ENCODE measurements at regions not wholly inside any gene's neighbourhood (a gene's known extent, or its start where the extent isn't known, plus 50 kb on each side); places are given as distances from the start of the nearest gene placed in this dataset.

GRCh38 chr16:9593440-9593839 is 502.0 kb downstream of the HAPSTR1 start:
- H3K9me3 Mint-ChIP-seq: peaks cover 11% of the 10 kb centered on the region
- H3K36me3 Mint-ChIP-seq (ENCODE audit: low read depth): peaks cover 6% of the 10 kb centered on the region; the same call in 1 of the 3 replicates

More at GRCh38 chr16:9593440-9593839, 502.0 kb downstream of the HAPSTR1 start:
- H3K4me3 ChIP-seq: no peak overlapping the region
- DNase-seq (ENCODE audit: low spot score) (no peak), ATAC-seq (no peak)
- TF ChIP-seq ZNF331 (CRISPR knock-in tag; IDR thresholded peaks at IDR 0.05; ENCODE audit: low read depth) (no peak), EZH2 (IDR thresholded peaks at IDR 0.05; ENCODE audit: low read depth, unreplicated experiment) (no peak), JUNB (IDR thresholded peaks at IDR 0.05; ENCODE audit: unreplicated experiment) (no peak), POLR2AphosphoS5 (IDR thresholded peaks at IDR 0.05; ENCODE audit: low read depth) (no peak), STAT1 (IDR thresholded peaks at IDR 0.05; ENCODE audit: unreplicated experiment) (no peak), EZH2phosphoT487 (IDR thresholded peaks at IDR 0.05; ENCODE audit: unreplicated experiment) (no peak), ZNF114 (CRISPR knock-in tag; IDR thresholded peaks at IDR 0.05) (no peak)
- TF ChIP-seq, protein P1, sequence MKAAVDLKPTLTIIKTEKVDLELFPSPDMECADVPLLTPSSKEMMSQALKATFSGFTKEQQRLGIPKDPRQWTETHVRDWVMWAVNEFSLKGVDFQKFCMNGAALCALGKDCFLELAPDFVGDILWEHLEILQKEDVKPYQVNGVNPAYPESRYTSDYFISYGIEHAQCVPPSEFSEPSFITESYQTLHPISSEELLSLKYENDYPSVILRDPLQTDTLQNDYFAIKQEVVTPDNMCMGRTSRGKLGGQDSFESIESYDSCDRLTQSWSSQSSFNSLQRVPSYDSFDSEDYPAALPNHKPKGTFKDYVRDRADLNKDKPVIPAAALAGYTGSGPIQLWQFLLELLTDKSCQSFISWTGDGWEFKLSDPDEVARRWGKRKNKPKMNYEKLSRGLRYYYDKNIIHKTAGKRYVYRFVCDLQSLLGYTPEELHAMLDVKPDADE (IDR thresholded peaks at IDR 0.05): no peak
- TF ChIP-seq, protein P2, sequence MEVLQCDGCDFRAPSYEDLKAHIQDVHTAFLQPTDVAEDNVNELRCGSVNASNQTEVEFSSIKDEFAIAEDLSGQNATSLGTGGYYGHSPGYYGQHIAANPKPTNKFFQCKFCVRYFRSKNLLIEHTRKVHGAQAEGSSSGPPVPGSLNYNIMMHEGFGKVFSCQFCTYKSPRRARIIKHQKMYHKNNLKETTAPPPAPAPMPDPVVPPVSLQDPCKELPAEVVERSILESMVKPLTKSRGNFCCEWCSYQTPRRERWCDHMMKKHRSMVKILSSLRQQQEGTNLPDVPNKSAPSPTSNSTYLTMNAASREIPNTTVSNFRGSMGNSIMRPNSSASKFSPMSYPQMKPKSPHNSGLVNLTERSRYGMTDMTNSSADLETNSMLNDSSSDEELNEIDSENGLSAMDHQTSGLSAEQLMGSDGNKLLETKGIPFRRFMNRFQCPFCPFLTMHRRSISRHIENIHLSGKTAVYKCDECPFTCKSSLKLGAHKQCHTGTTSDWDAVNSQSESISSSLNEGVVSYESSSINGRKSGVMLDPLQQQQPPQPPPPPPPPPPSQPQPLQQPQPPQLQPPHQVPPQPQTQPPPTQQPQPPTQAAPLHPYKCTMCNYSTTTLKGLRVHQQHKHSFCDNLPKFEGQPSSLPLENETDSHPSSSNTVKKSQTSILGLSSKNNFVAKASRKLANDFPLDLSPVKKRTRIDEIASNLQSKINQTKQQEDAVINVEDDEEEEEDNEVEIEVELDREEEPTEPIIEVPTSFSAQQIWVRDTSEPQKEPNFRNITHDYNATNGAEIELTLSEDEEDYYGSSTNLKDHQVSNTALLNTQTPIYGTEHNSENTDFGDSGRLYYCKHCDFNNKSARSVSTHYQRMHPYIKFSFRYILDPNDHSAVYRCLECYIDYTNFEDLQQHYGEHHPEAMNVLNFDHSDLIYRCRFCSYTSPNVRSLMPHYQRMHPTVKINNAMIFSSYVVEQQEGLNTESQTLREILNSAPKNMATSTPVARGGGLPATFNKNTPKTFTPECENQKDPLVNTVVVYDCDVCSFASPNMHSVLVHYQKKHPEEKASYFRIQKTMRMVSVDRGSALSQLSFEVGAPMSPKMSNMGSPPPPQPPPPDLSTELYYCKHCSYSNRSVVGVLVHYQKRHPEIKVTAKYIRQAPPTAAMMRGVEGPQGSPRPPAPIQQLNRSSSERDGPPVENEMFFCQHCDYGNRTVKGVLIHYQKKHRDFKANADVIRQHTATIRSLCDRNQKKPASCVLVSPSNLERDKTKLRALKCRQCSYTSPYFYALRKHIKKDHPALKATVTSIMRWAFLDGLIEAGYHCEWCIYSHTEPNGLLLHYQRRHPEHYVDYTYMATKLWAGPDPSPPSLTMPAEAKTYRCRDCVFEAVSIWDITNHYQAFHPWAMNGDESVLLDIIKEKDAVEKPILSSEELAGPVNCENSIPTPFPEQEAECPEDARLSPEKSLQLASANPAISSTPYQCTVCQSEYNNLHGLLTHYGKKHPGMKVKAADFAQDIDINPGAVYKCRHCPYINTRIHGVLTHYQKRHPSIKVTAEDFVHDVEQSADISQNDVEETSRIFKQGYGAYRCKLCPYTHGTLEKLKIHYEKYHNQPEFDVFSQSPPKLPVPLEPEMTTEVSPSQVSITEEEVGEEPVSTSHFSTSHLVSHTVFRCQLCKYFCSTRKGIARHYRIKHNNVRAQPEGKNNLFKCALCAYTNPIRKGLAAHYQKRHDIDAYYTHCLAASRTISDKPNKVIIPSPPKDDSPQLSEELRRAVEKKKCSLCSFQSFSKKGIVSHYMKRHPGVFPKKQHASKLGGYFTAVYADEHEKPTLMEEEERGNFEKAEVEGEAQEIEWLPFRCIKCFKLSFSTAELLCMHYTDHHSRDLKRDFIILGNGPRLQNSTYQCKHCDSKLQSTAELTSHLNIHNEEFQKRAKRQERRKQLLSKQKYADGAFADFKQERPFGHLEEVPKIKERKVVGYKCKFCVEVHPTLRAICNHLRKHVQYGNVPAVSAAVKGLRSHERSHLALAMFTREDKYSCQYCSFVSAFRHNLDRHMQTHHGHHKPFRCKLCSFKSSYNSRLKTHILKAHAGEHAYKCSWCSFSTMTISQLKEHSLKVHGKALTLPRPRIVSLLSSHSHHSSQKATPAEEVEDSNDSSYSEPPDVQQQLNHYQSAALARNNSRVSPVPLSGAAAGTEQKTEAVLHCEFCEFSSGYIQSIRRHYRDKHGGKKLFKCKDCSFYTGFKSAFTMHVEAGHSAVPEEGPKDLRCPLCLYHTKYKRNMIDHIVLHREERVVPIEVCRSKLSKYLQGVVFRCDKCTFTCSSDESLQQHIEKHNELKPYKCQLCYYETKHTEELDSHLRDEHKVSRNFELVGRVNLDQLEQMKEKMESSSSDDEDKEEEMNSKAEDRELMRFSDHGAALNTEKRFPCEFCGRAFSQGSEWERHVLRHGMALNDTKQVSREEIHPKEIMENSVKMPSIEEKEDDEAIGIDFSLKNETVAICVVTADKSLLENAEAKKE (CRISPR knock-in tag; IDR thresholded peaks at IDR 0.05): no peak
- H2AFZ ChIP-seq: no peak overlapping the region
- no peaks in the 10 kb centered on the region for H3K79me2 ChIP-seq (replicated peaks; ENCODE audit: insufficient read depth)
- H3K4me2 ChIP-seq: no peak overlapping the region
- H3K27ac Mint-ChIP-seq: no peak overlapping the region
- no peak overlapping the region for H3K27ac ChIP-seq (ENCODE audit: low read depth)
- peaks cover 8% of the 10 kb centered on the region; the same call in 1 of the 2 replicates for H3K9me2 ChIP-seq (ENCODE audit: insufficient read depth)
- H3K27me3 ChIP-seq (ENCODE audit: insufficient read depth): no peaks in the 10 kb centered on the region; the same call in 1 of the 2 replicates
- H3F3A ChIP-seq (replicated peaks; ENCODE audit: low read depth): no peaks in the 10 kb centered on the region
- H3K4me1 ChIP-seq (ENCODE audit: insufficient read depth): no peaks in the 10 kb centered on the region
- peaks cover 6% of the 10 kb centered on the region; the same call in 1 of the 3 replicates for H3K4me1 Mint-ChIP-seq
- H3K36me3 ChIP-seq (ENCODE audit: insufficient read depth): no peaks in the 10 kb centered on the region; the same call in 1 of the 2 replicates
- H4K20me1 ChIP-seq (replicated peaks; ENCODE audit: insufficient read depth): no peaks in the 10 kb centered on the region
- H3K4me3 Mint-ChIP-seq: no peak overlapping the region
- peaks cover 2% of the 10 kb centered on the region for H3K27me3 Mint-ChIP-seq (ENCODE audit: insufficient read depth, low read depth, poor library complexity)
